ENCODE measurements at regions not wholly inside any gene's neighbourhood (a gene's known extent, or its start where the extent isn't known, plus 50 kb on each side); places are given as distances from the start of the nearest gene placed in this dataset.

GRCh38 chr2:150319658-150320555, 167.6 kb downstream of the RND3 start:
- DNase-seq (ENCODE audit: low read depth), result no peak
- TF ChIP-seq CTCF (conservative IDR thresholded peaks at IDR 0.05; ENCODE audit: low read length), result no peak

DNA sequence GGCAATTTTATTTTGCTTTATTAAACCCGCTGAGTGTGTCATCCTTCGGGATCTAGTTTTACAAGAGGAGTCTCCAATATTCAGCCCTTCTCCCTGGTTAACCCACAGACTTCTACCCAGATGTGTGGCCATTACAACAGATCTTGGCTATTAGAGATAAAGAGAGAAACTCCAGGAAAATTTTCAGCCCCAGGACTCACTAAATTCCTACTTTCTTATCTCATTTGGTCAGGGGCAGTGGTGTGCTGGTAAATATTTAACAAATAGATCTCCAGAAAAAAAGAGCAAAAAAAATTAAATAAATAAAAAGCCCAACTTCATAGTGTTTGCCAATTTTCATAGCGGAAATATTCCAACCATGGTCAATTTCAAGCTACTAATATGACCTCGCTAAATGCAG, 168.4 kb downstream of the RND3 start:
- no peak for TF ChIP-seq CTCF (conservative IDR thresholded peaks at IDR 0.05; ENCODE audit: low read length)
- no peak for DNase-seq (ENCODE audit: low read depth)
- H3K4me3 ChIP-seq (ENCODE audit: low read length), result no peak overlapping the region

More at GRCh38 chr2:150319658-150320555, 167.6 kb downstream of the RND3 start:
- H3K4me3 ChIP-seq (ENCODE audit: low read length), result no peak overlapping the region

- DNase-seq (ENCODE audit: low read depth), result no peak
- no peak for TF ChIP-seq CTCF (conservative IDR thresholded peaks at IDR 0.05; ENCODE audit: low read length)
- no peak overlapping the region for H3K4me3 ChIP-seq (ENCODE audit: low read length)
These were observed 175.2 kb downstream of the RND3 start for GRCh38 chr2:150312271-150312670.

DNA sequence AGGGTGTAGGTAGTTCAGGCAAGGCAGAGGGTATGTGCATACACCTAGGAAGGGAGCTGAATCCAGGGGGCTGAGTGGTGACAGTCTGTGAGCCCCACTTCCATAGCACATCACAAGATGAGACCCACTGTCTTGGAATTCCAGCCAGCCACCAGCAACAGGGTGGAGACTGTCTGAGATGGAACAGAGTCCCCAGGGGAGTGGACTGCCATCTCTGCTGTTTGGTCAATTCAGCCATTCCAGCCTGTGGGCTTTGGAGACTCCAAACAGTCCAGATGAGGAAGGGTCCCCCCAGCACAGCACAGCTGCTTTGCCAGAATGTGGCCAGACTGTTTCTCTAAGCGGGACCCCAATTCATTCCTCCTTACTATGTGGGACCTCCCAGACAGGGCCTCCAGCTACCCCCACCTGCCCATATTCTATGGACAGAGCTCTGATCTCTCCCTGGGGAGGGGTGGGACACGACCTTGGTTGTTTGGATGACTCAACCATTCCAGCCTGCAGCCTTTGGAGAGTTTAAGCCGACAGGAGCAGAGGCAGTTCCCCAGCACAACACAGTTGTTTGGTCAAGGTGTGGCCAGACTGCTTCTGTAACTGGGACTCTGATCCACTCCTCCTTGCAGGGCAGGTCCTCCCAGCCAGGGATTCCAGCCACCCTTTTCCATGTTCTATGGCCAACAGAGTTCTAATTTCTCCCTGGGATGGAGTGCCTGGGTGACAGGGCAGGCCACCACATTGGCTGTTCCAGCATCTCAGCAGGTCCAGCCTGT, 178.0 kb downstream of the RND3 start:
- no peak for TF ChIP-seq CTCF (conservative IDR thresholded peaks at IDR 0.05; ENCODE audit: low read length)
- DNase-seq (ENCODE audit: low read depth), result no peak
- H3K4me3 ChIP-seq (ENCODE audit: low read length), result no peak overlapping the region

DNA sequence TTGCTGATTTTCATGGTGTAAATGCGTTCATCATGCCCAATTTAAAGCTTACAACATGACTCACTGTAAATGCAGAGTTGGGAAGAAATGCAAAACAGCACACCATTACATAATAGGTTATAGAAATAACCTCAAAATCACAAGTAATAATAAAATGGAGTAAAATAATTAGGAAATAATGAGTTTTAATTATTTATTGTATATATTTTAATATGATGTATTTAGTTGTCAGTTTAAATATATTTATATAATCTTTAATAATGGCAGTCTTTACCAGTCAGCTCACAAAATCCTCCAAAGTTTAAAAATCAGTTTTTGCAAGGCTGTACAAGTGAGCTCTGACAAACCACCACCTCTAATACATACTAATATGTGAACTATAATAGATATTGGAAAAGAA, 180.2 kb downstream of the RND3 start:
- H3K4me3 ChIP-seq (ENCODE audit: low read length), result no peak overlapping the region
- no peak for DNase-seq (ENCODE audit: low read depth)
- no peak for TF ChIP-seq CTCF (conservative IDR thresholded peaks at IDR 0.05; ENCODE audit: low read length)

DNA sequence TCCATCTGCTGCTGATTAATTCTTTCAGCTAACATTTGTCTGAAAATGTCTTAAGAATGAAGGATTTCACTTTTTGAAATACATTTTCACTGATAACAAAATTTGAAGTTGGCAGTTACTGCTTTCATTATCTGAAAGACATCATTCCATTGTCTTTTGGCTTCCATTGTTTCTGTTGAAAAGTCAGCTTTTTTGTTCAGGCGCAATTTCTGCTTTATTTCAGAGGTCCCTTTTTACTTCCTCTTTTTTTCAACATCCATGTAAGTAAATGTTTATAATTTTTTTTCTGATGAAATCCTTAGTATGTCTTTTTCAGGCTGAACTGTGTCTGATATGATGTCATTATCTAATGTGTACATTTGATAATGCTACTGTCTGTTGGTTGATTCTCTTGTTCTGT, 184.2 kb downstream of the RND3 start:
- TF ChIP-seq CTCF (conservative IDR thresholded peaks at IDR 0.05; ENCODE audit: low read length), result no peak
- no peak overlapping the region for H3K4me3 ChIP-seq (ENCODE audit: low read length)
- no peak for DNase-seq (ENCODE audit: low read depth)

Data from AG10803 (cell line).